HL-60 (cell line): ENCODE measurements at regions not wholly inside any gene's neighbourhood (a gene's known extent, or its start where the extent isn't known, plus 50 kb on each side); places are given as distances from the start of the nearest gene placed in this dataset.
"Not testable (repeated sequence)": the region's sequence is repeated elsewhere in the genome, so short reads cannot be mapped to it uniquely, and the experiment has no call there.

ENCODE experiments used
- DNase-seq, 2 experiments: peaks; one replicate each; pipeline ENCODE4 v3.0.0-alpha.2; 2010 to 2020; ENCODE audit warnings: low read depth in 1 of 2, low spot score in 1 of 2
- H3K27ac ChIP-seq: fragments of 250-450 bp; sonication (Bioruptor Pico); replicated peaks from 2 replicates; pipeline ENCODE4 v1.5.1; 2020; ENCODE audit warnings: mild to moderate bottlenecking, moderate library complexity
- H3K27me3 ChIP-seq: fragments of 250-450 bp; sonication (Bioruptor Pico); 2 replicates; pipeline ENCODE4 v1.5.1; 2021; ENCODE audit warnings: mild to moderate bottlenecking, moderate library complexity; ENCODE audit not compliant: insufficient read depth, poor library complexity, severe bottlenecking
- H3K4me3 ChIP-seq: replicated peaks from 2 replicates; pipeline ENCODE4 v1.5.1; 2011; ENCODE audit warnings: mild to moderate bottlenecking, control low read depth, low read length; ENCODE audit not compliant: insufficient read depth

GRCh38 chr22:15919120-15919519 lies 229.3 kb downstream of the POTEH start:
- H3K27me3 ChIP-seq, DNase-seq, H3K27ac ChIP-seq, H3K4me3 ChIP-seq: not testable (repeated sequence)

DNA sequence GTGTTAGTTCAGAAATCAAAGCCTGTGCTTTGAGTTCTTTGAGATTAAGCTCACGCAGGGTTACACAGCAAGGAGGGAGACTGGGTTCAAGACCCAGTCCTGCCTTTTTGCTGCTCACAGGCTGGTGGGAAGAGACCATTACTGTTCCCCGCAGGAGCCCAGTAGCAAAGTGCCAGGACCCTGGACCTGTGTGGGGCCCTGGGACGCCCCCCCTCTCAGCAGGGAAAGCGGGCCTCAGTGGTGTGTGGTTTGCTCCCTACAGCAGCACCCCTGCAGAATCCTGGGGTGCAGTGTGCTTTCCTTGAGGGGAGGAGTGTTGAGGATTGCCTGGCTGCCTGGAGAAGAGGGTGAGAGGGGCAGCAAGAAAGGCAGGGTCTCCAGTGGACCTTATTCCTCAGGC lies 231.1 kb downstream of the POTEH start:
- not testable (repeated sequence) for DNase-seq, H3K4me3 ChIP-seq, H3K27me3 ChIP-seq, H3K27ac ChIP-seq

GRCh38 chr22:15922132-15922531 lies 232.3 kb downstream of the POTEH start:
- DNase-seq, H3K27ac ChIP-seq, H3K27me3 ChIP-seq, H3K4me3 ChIP-seq: not testable (repeated sequence)

GRCh38 chr22:15922666-15923065 lies 232.8 kb downstream of the POTEH start:
- not testable (repeated sequence) for H3K27ac ChIP-seq, H3K4me3 ChIP-seq, H3K27me3 ChIP-seq, DNase-seq

- DNase-seq, H3K27ac ChIP-seq, H3K4me3 ChIP-seq, H3K27me3 ChIP-seq: not testable (repeated sequence)
Measured at GRCh38 chr22:15924820-15925219, 235.0 kb downstream of the POTEH start.

GRCh38 chr22:15927172-15927571 lies 237.3 kb downstream of the POTEH start:
- H3K27me3 ChIP-seq, DNase-seq: not testable (repeated sequence)

More at GRCh38 chr22:15927172-15927571, 237.3 kb downstream of the POTEH start:
- not testable (repeated sequence) for H3K4me3 ChIP-seq, H3K27ac ChIP-seq
